ENCODE measurements at regions not wholly inside any gene's neighbourhood (a gene's known extent, or its start where the extent isn't known, plus 50 kb on each side); places are given as distances from the start of the nearest gene placed in this dataset.

DNA sequence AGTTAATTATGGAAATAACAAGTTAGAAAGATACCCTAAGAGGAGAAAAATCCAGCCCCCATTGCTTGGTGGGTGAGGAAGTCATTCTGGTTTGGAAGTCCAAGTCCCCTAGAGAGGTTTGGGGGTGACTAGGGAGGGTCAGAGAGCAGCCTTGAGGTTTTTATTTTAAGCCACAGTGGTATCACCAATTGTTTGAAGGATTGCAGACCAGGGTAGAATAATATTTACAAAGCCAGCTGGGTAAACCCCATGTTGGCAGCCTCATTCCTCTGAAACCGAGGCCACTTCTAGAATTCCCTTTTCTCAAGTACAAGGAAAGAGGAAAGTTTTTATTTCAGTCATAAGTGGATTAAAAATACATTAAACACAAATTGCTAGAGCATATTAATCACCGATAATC is 99.7 kb downstream of the TMEM170B start:
- Histone ChIP-seq H3F3A (ENCODE audit: low read length, unreplicated experiment) (no peaks in the 10 kb centered on the region), H3K4me3 (ENCODE audit: low read length) (no peak overlapping the region), H3K9ac (ENCODE audit: low read length) (no peak overlapping the region), H3K36me3 (ENCODE audit: low read depth, low read length) (no peaks in the 10 kb centered on the region), H3K4me2 (ENCODE audit: low read length) (no peak overlapping the region), H3K79me2 (ENCODE audit: low read length) (no peaks in the 10 kb centered on the region), H3K4me1 (ENCODE audit: insufficient read depth, low read length) (peaks cover 8% of the 10 kb centered on the region), H2AFZ (ENCODE audit: low read length) (no peak overlapping the region), H3K27me3 (ENCODE audit: low read length) (no peaks in the 10 kb centered on the region), H3K27ac (ENCODE audit: low read length) (no peak overlapping the region), H3K9me2 (replicated peaks; ENCODE audit: low read length) (no peaks in the 10 kb centered on the region), H4K20me1 (ENCODE audit: low read length) (no peaks in the 10 kb centered on the region), H3K9me3 (ENCODE audit: low read length) (no peaks in the 10 kb centered on the region)
- intact Hi-C loops (cut with micrococcal nuclease), result no loop called here
- POLR2A ChIA-PET (ENCODE audit: unreplicated experiment), result no interaction called here
- TF ChIP-seq EZH2phosphoT487 (IDR thresholded peaks at IDR 0.05; ENCODE audit: borderline replicate concordance, low read length), result no peak
- no peak for TF ChIP-seq EZH2 (IDR thresholded peaks at IDR 0.05; ENCODE audit: low read length, unreplicated experiment)
- ATAC-seq (no peak), DNase-seq (no peak)
- CTCF ChIA-PET, result no interaction called here
- BruUV-seq (replicated peaks), result no TSS peak

DNA sequence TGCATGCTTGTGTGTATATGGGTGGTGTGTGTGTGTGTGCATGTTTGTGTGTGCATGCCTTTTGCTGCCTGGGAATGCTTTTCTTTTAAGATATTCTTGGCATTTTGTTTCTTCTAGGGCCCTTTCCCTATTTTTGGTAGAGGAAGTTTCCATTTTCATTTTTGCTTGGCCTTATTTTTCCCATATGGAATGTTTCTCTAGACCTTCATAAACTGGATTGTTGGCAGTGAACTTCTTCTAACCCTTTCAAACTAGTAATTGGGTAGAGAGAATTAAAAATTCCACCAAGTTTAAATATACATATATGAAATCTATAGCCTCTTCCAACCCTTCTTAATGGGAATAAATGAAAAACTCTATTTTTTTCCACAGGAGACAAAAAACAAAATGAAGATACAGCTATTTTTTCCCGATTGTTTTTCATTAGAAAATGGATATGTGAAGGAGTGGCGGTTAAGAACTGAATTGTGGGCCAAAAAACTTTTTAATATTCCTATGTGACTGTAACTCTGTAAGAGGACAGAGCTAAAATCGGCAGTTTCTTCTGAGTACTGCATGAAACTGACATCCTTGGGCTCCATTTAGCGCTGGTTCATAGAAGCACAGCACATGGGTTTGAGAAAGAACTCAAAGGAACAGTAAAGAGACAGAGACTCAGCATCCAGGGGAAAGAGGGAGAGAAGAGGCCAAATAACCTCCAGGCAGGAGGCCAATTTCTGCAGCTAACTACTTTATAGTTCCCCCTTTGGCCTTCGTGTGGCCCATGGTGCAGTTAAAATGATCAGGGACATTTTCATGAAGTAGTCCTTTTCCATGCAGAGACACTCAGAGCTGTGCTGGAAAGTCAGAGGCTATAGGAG is 102.1 kb downstream of the TMEM170B start:
- intact Hi-C loops (cut with micrococcal nuclease), result no loop called here
- Histone ChIP-seq H3K27ac (ENCODE audit: low read length) (no peak overlapping the region), H3K36me3 (ENCODE audit: low read depth, low read length) (no peaks in the 10 kb centered on the region), H3K4me1 (ENCODE audit: insufficient read depth, low read length) (no peaks in the 10 kb centered on the region), H3K9ac (ENCODE audit: low read length) (no peak overlapping the region), H3K27me3 (ENCODE audit: low read length) (no peaks in the 10 kb centered on the region), H3K9me2 (replicated peaks; ENCODE audit: low read length) (no peaks in the 10 kb centered on the region), H3K79me2 (ENCODE audit: low read length) (no peaks in the 10 kb centered on the region), H3F3A (ENCODE audit: low read length, unreplicated experiment) (no peaks in the 10 kb centered on the region), H3K4me3 (ENCODE audit: low read length) (no peak overlapping the region), H3K4me2 (ENCODE audit: low read length) (no peak overlapping the region), H3K9me3 (ENCODE audit: low read length) (no peaks in the 10 kb centered on the region), H2AFZ (ENCODE audit: low read length) (no peak overlapping the region), H4K20me1 (ENCODE audit: low read length) (no peaks in the 10 kb centered on the region)
- ATAC-seq, result no peak
- BruUV-seq (replicated peaks), result no TSS peak
- ChIA-PET POLR2A (ENCODE audit: unreplicated experiment) (no interaction called here), CTCF (no interaction called here)
- TF ChIP-seq, protein P1, sequence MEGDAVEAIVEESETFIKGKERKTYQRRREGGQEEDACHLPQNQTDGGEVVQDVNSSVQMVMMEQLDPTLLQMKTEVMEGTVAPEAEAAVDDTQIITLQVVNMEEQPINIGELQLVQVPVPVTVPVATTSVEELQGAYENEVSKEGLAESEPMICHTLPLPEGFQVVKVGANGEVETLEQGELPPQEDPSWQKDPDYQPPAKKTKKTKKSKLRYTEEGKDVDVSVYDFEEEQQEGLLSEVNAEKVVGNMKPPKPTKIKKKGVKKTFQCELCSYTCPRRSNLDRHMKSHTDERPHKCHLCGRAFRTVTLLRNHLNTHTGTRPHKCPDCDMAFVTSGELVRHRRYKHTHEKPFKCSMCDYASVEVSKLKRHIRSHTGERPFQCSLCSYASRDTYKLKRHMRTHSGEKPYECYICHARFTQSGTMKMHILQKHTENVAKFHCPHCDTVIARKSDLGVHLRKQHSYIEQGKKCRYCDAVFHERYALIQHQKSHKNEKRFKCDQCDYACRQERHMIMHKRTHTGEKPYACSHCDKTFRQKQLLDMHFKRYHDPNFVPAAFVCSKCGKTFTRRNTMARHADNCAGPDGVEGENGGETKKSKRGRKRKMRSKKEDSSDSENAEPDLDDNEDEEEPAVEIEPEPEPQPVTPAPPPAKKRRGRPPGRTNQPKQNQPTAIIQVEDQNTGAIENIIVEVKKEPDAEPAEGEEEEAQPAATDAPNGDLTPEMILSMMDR (conservative IDR thresholded peaks at IDR 0.05; ENCODE audit: low read depth, low read length), result no peak
- TF ChIP-seq EZH2 (IDR thresholded peaks at IDR 0.05; ENCODE audit: low read length, unreplicated experiment) (no peak), EZH2phosphoT487 (IDR thresholded peaks at IDR 0.05; ENCODE audit: borderline replicate concordance, low read length) (no peak)
- DNase-seq, result no peak

DNA sequence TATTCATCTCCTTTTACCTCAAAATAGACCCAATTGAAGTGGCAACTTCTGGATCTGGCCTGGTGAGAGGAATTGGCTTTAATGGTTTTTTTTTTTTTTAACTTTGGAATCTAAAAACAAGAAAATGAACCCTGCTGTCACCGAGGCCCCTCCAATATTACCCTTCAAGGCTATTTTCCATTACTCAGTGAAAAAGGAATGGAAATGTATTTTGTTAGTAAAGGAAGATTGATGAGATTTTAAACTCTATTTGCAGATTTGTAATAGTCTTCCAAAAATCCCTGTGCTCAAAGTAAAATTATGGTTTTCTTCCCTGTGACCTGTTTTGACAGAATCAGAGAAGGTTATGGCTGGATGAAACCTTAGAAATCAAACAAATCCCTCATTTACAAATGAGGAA is 102.9 kb downstream of the TMEM170B start:
- Histone ChIP-seq H3K9me3 (ENCODE audit: low read length) (no peaks in the 10 kb centered on the region), H3K79me2 (ENCODE audit: low read length) (no peaks in the 10 kb centered on the region), H3K9ac (ENCODE audit: low read length) (no peak overlapping the region), H3K4me3 (ENCODE audit: low read length) (no peak overlapping the region), H3K27me3 (ENCODE audit: low read length) (no peaks in the 10 kb centered on the region), H3K27ac (ENCODE audit: low read length) (no peak overlapping the region), H4K20me1 (ENCODE audit: low read length) (no peaks in the 10 kb centered on the region), H3K9me2 (replicated peaks; ENCODE audit: low read length) (no peaks in the 10 kb centered on the region), H3K4me1 (ENCODE audit: insufficient read depth, low read length) (no peaks in the 10 kb centered on the region), H3K36me3 (ENCODE audit: low read depth, low read length) (no peaks in the 10 kb centered on the region), H3F3A (ENCODE audit: low read length, unreplicated experiment) (no peaks in the 10 kb centered on the region), H3K4me2 (ENCODE audit: low read length) (no peak overlapping the region), H2AFZ (ENCODE audit: low read length) (no peak overlapping the region)
- ATAC-seq, result no peak
- intact Hi-C loops (cut with micrococcal nuclease), result no loop called here
- ChIA-PET POLR2A (ENCODE audit: unreplicated experiment) (no interaction called here), CTCF (no interaction called here)
- TF ChIP-seq EZH2phosphoT487 (IDR thresholded peaks at IDR 0.05; ENCODE audit: borderline replicate concordance, low read length) (no peak), EZH2 (IDR thresholded peaks at IDR 0.05; ENCODE audit: low read length, unreplicated experiment) (no peak)
- TF ChIP-seq, protein P1 (conservative IDR thresholded peaks at IDR 0.05; ENCODE audit: low read depth, low read length), result no peak
- BruUV-seq (replicated peaks), result no TSS peak
- DNase-seq, result no peak
